Bronchial epithelial cell (primary cell): ENCODE measurements at regions not wholly inside any gene's neighbourhood (a gene's known extent, or its start where the extent isn't known, plus 50 kb on each side); places are given as distances from the start of the nearest gene placed in this dataset.

Experiments
- DNase-seq: peaks from one replicate; pipeline ENCODE4 v3.0.0-alpha.2; 2010; ENCODE audit warnings: low read depth
- FAIRE-seq: peaks from 2 replicates; lab custom pipeline; 2011; peaks lifted over from hg19 to GRCh38; lab: Jason Lieb, UNC
- H3K27me3 ChIP-seq: 2 replicates; pipeline ENCODE4 v1.5.1; 2011; ENCODE audit warnings: low read length; ENCODE audit not compliant: control insufficient read depth, insufficient read depth
- H3K36me3 ChIP-seq: 2 replicates; pipeline ENCODE4 v1.5.1; 2011; ENCODE audit warnings: low read length; ENCODE audit not compliant: control insufficient read depth, insufficient read depth
- H3K4me3 ChIP-seq: 2 replicates; pipeline ENCODE4 v1.5.1; 2011; ENCODE audit warnings: mild to moderate bottlenecking, low read depth, low read length, control low read depth
- TF ChIP-seq, protein P1 (sequence below): IDR thresholded peaks from 2 replicates; pipeline ENCODE4 v1.5.1; 2011; ENCODE audit warnings: mild to moderate bottlenecking, moderate library complexity, low read length, control low read depth, inconsistent platforms; ENCODE audit not compliant: insufficient read depth, severe bottlenecking

DNA sequence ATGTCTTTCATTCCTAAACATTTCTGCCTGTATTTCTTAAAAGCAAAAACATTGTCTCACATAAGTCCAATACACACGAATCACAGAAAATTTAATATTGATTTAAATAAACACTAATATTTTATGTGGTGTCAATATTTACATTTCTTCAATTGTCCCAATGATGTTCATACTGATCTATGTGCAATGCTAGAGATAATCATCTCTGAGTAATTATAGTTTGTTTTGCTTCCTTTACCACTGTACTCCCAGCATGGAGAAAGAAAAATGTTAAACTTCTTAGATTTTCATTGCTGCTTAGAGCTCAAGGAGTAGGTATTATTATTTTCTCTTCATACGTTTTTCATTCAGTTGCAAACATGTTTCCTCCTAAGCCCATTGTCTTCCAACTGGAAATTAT, 434.2 kb upstream of the PRR20A start:
- no peak for DNase-seq
- TF ChIP-seq, protein P1, sequence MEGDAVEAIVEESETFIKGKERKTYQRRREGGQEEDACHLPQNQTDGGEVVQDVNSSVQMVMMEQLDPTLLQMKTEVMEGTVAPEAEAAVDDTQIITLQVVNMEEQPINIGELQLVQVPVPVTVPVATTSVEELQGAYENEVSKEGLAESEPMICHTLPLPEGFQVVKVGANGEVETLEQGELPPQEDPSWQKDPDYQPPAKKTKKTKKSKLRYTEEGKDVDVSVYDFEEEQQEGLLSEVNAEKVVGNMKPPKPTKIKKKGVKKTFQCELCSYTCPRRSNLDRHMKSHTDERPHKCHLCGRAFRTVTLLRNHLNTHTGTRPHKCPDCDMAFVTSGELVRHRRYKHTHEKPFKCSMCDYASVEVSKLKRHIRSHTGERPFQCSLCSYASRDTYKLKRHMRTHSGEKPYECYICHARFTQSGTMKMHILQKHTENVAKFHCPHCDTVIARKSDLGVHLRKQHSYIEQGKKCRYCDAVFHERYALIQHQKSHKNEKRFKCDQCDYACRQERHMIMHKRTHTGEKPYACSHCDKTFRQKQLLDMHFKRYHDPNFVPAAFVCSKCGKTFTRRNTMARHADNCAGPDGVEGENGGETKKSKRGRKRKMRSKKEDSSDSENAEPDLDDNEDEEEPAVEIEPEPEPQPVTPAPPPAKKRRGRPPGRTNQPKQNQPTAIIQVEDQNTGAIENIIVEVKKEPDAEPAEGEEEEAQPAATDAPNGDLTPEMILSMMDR: no peak
- FAIRE-seq: no peak
- Histone ChIP-seq H3K27me3 (no peaks in the 10 kb centered on the region), H3K4me3 (no peak overlapping the region), H3K36me3 (no peaks in the 10 kb centered on the region)

DNA sequence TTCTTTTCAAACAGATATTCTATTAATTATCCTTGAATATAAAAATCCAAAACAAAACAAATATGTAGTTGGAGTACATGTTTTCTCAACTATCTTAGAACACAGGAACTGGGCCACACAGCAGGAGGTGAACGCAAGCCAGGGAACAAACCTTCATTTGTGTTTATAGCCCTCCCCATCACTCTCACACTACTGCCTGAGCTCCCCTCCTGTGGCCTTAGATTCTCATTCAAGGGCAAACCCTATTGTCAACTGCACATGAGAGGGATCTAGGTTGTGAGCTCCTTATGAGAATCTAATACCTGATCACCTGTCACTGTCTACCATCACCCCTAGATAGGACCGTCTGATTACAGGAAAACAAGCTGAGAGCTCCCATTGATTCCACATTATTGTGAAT, 427.1 kb upstream of the PRR20A start:
- TF ChIP-seq, protein P1: no peak
- Histone ChIP-seq H3K36me3 (no peaks in the 10 kb centered on the region), H3K27me3 (no peaks in the 10 kb centered on the region), H3K4me3 (no peak overlapping the region)
- DNase-seq: no peak
- no peak for FAIRE-seq

DNA sequence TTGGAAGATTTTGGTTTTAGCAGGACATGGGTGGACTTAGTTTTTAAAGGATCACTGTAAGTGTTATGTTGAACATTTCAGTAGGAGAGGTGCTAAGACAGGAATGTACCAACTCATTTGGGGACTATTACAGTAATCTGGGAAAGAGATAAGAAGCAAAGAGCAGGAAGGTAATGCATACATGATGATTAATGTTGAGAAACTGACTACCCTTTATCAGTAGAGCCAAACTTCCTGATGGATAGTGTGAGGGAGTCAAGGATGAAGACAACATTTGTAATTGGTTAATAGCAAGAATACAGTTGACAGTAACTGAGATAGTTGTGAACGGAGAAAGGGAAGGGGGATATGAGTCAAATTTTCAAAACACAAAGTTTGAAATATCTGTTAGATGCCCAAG, 421.9 kb upstream of the PRR20A start:
- TF ChIP-seq, protein P1: no peak
- Histone ChIP-seq H3K4me3 (no peak overlapping the region), H3K36me3 (no peaks in the 10 kb centered on the region), H3K27me3 (no peaks in the 10 kb centered on the region)
- DNase-seq: peak; percentile 51
- no peak for FAIRE-seq

DNA sequence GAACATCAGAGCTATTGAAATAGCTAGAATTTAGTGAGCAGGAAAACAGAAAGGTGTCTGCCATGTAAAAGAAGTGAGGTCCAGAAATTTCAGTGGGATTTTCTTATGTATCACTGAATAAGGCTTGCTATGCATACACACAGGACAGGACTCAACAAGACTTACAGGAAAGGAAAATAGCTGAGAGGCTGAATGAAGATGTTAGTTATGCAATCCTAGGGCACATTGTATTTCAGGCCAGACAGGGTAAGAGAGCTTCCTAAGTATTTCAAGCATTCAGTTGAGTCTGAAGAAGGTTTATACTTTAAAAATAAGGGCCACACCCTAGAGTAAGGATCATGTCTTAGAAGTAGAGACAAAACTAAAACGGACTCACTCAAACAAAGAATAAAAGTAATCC, 419.9 kb upstream of the PRR20A start:
- Histone ChIP-seq H3K27me3 (no peaks in the 10 kb centered on the region), H3K4me3 (no peak overlapping the region), H3K36me3 (no peaks in the 10 kb centered on the region)
- DNase-seq: peak; percentile 97
- TF ChIP-seq, protein P1: no peak
- FAIRE-seq: no peak

DNA sequence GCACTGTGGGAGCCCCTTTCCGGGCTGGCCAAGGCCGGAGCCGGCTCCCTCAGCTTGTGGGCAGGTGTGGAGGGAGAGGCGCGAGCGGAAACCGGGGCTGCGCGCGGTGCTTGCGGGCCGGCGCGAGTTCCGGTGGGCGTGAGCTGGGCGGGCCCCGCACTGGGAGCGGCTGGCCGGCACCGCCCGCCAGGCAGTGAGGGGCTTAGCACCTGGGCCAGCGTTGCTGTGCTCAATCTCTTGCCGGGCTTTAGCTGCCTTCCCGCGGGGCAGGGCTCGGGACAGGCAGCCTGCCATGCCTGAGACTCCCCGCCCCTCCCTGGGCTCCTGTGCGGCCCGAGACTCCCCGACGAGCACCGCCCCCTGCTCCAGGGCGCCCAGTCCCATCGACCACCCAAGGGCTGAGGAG, 405.2 kb upstream of the PRR20A start:
- Histone ChIP-seq H3K36me3 (no peaks in the 10 kb centered on the region), H3K4me3 (no peak overlapping the region), H3K27me3 (no peaks in the 10 kb centered on the region)
- FAIRE-seq: no peak
- no peak for DNase-seq
- TF ChIP-seq, protein P1: no peak

DNA sequence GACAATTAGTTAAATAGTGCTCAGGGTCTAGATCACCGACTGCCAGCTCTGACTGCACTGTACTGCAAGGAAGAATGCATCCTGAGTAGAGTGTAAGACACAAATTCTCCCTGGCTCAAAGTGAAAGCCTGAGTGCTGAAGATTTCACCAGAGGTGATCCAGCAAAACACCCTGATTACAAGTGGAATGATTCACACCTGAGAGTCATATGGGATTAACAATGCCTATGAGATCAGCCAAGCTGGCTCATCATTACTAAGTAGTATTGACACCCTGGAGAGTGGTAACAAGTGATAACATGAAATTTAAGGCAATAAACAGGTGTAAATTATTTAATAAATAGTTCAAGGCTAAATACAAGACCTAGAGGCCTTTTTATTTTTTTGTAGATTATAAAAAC, 403.8 kb upstream of the PRR20A start:
- TF ChIP-seq, protein P1: no peak
- DNase-seq (peak; percentile 97), FAIRE-seq (peak; percentile 93)
- Histone ChIP-seq H3K4me3 (no peak overlapping the region), H3K27me3 (no peaks in the 10 kb centered on the region), H3K36me3 (no peaks in the 10 kb centered on the region)
